Keratinocyte (primary cell): ENCODE measurements at regions not wholly inside any gene's neighbourhood (a gene's known extent, or its start where the extent isn't known, plus 50 kb on each side); places are given as distances from the start of the nearest gene placed in this dataset.

Experiments
- DNase-seq: peaks from one replicate; pipeline ENCODE4 v3.0.0-alpha.2; 2011; ENCODE audit warnings: low read depth, missing footprints, low spot score
- FAIRE-seq: peaks from 2 replicates; lab custom pipeline; 2011; peaks lifted over from hg19 to GRCh38; lab: Jason Lieb, UNC
- H2AFZ ChIP-seq: 2 replicates; pipeline ENCODE4 v1.6.0; 2012; ENCODE audit warnings: low read length, control low read depth, inconsistent platforms; ENCODE audit not compliant: control insufficient read depth
- H3K27ac ChIP-seq: 2 replicates; pipeline ENCODE4 v1.5.1; 2011; ENCODE audit warnings: low read length; ENCODE audit not compliant: control insufficient read depth, insufficient read depth
- H3K27me3 ChIP-seq: 3 replicates; pipeline ENCODE4 v1.6.0; 2011; ENCODE audit warnings: low read length; ENCODE audit not compliant: control insufficient read depth, insufficient read depth; ENCODE audit errors: extremely low read depth
- H3K36me3 ChIP-seq, 2 experiments: 2 replicates in 1 of 2; 3 replicates in 1 of 2; pipeline ENCODE4 v1.5.1; 2011; ENCODE audit warnings: low read length in 2 of 2, mild to moderate bottlenecking in 1 of 2; ENCODE audit not compliant: control insufficient read depth in 2 of 2, insufficient read depth in 2 of 2; ENCODE audit errors: extremely low read depth in 1 of 2
- H3K4me1 ChIP-seq: 3 replicates; pipeline ENCODE4 v1.5.1; 2011; ENCODE audit warnings: low read length; ENCODE audit not compliant: control insufficient read depth, insufficient read depth; ENCODE audit errors: extremely low read depth
- H3K4me2 ChIP-seq: 3 replicates; pipeline ENCODE4 v1.6.0; 2011; ENCODE audit warnings: low read depth, low read length; ENCODE audit not compliant: control insufficient read depth, insufficient read depth; ENCODE audit errors: extremely low read depth
- H3K4me3 ChIP-seq, 3 experiments: fragments of 200-600 bp in 1 of 3; sonication (generic) in 1 of 3; 2 replicates in 2 of 3; 3 replicates in 1 of 3; pipeline ENCODE4 v1.5.1; 2011 to 2016; ENCODE audit warnings: low read length in 3 of 3, mild to moderate bottlenecking in 3 of 3, control low read depth in 2 of 3, inconsistent platforms in 1 of 3, low read depth in 1 of 3, mixed read lengths in 1 of 3, mixed run types in 1 of 3, moderate library complexity in 1 of 3; ENCODE audit not compliant: control insufficient read depth in 2 of 3, insufficient read depth in 2 of 3; ENCODE audit errors: extremely low read depth in 1 of 3
- H3K79me2 ChIP-seq: 2 replicates; pipeline ENCODE4 v1.6.0; 2012; ENCODE audit warnings: low read length; ENCODE audit not compliant: control insufficient read depth, insufficient read depth
- H3K9ac ChIP-seq: 3 replicates; pipeline ENCODE4 v1.6.0; 2011; ENCODE audit warnings: low read length; ENCODE audit not compliant: control insufficient read depth, insufficient read depth; ENCODE audit errors: extremely low read depth
- H3K9me1 ChIP-seq: 3 replicates; pipeline ENCODE4 v1.6.0; 2011; ENCODE audit warnings: low read length; ENCODE audit not compliant: control insufficient read depth, insufficient read depth; ENCODE audit errors: extremely low read depth
- H3K9me3 ChIP-seq: 2 replicates; pipeline ENCODE4 v1.5.1; 2012; ENCODE audit warnings: low read depth, low read length; ENCODE audit not compliant: control insufficient read depth
- H4K20me1 ChIP-seq: 3 replicates; pipeline ENCODE4 v1.6.0; 2011; ENCODE audit warnings: low read length; ENCODE audit not compliant: control insufficient read depth, insufficient read depth; ENCODE audit errors: extremely low read depth
- CTCF ChIP-seq, 3 experiments: IDR thresholded peaks in 1 of 3; conservative IDR thresholded peaks in 1 of 3; optimal IDR thresholded peaks in 1 of 3; 2 replicates in 2 of 3; 3 replicates in 1 of 3; pipeline versions ENCODE3 to v1.5.1; 2011; ENCODE audit warnings: low read length in 3 of 3, mild to moderate bottlenecking in 3 of 3, moderate library complexity in 2 of 3, control low read depth in 1 of 3, inconsistent platforms in 1 of 3; ENCODE audit not compliant: insufficient read depth in 2 of 3; ENCODE audit errors: extremely low read depth in 1 of 3
- EZH2 ChIP-seq: IDR thresholded peaks from one replicate; pipeline ENCODE4 v1.6.1; 2012; ENCODE audit warnings: inconsistent platforms, mild to moderate bottlenecking, low read length, moderate library complexity
- dilution Hi-C: fragments of 300-500 bp; cut with MboI; formaldehyde crosslinking; loops from one replicate; pipeline ENCODE4 v1.7.0; 2020; ENCODE audit warnings: low sequenced_read_pairs; ENCODE audit not compliant: extremely low pct_ligation_motif_present

- no peak overlapping the region for H3K27ac ChIP-seq
- no peak for DNase-seq
- H3K9me1 ChIP-seq: no peaks in the 10 kb centered on the region
- FAIRE-seq: peak; percentile 85
- H4K20me1 ChIP-seq: no peaks in the 10 kb centered on the region
- no peak overlapping the region for H3K4me3 ChIP-seq
- no peaks in the 10 kb centered on the region for H3K27me3 ChIP-seq
- dilution Hi-C loops: no loop called here
- no peaks in the 10 kb centered on the region for H3K79me2 ChIP-seq
- no peaks in the 10 kb centered on the region for H3K9me3 ChIP-seq
- H3K4me2 ChIP-seq: no peak overlapping the region
- no peak overlapping the region for H2AFZ ChIP-seq
- no peaks in the 10 kb centered on the region for H3K36me3 ChIP-seq
- no peak overlapping the region for H3K9ac ChIP-seq
- TF ChIP-seq CTCF (optimal IDR thresholded peaks at IDR 0.05 in 1 of 3, IDR thresholded peaks at IDR 0.05 in 1 of 3, conservative IDR thresholded peaks at IDR 0.05 in 1 of 3; ENCODE audit: extremely low read depth in 1 of 3, insufficient read depth in 2 of 3, low read length in 3 of 3): peak in 2 of 3 experiments; percentile 81 to 86
- no peak for TF ChIP-seq EZH2
- H3K4me1 ChIP-seq: no peaks in the 10 kb centered on the region
These were observed 1766.9 kb upstream of the SEL1L start for GRCh38 chr14:83300476-83301064.

GRCh38 chr14:83301791-83302190, 1768.1 kb upstream of the SEL1L start:
- no peak for FAIRE-seq
- Histone ChIP-seq H3K9ac (no peak overlapping the region), H4K20me1 (no peaks in the 10 kb centered on the region), H2AFZ (no peak overlapping the region), H3K27ac (no peak overlapping the region), H3K79me2 (no peaks in the 10 kb centered on the region), H3K4me2 (no peak overlapping the region), H3K4me1 (no peaks in the 10 kb centered on the region), H3K9me3 (no peaks in the 10 kb centered on the region), H3K4me3 (no peak overlapping the region), H3K9me1 (no peaks in the 10 kb centered on the region), H3K27me3 (no peaks in the 10 kb centered on the region), H3K36me3 (no peaks in the 10 kb centered on the region)
- dilution Hi-C loops: no loop called here
- TF ChIP-seq EZH2 (no peak), CTCF (optimal IDR thresholded peaks at IDR 0.05 in 1 of 3, IDR thresholded peaks at IDR 0.05 in 1 of 3, conservative IDR thresholded peaks at IDR 0.05 in 1 of 3; ENCODE audit: extremely low read depth in 1 of 3, insufficient read depth in 2 of 3, low read length in 3 of 3) (no peak)
- no peak for DNase-seq
